Uterus (tissue), 3 donors: ENCODE measurements at regions not wholly inside any gene's neighbourhood (a gene's known extent, or its start where the extent isn't known, plus 50 kb on each side); places are given as distances from the start of the nearest gene placed in this dataset.

Experiments used
- DNase-seq, 2 donors: peaks; one replicate each; pipeline ENCODE4 v3.0.0-alpha.2; 2019 to 2020
- H3K27ac ChIP-seq, 2 donors: fragments of 200-600 bp; sonication (generic); 1 replicate in 1 of 2; 2 replicates in 1 of 2; pipeline ENCODE4 v1.5.1; 2016 to 2018
- H3K27me3 ChIP-seq, 2 donors: fragments of 200-600 bp; sonication (generic); one replicate each; pipeline ENCODE4 v1.5.1; 2018 to 2019; ENCODE audit warnings: control low read depth in 1 of 2
- H3K36me3 ChIP-seq, 2 donors: fragments of 200-600 bp; sonication (generic); one replicate each; pipeline ENCODE4 v1.5.1; 2019; ENCODE audit warnings: control low read depth in 1 of 2
- H3K4me1 ChIP-seq, 2 donors: fragments of 200-600 bp; sonication (generic); one replicate each; pipeline ENCODE4 v1.5.1; 2018 to 2019; ENCODE audit warnings: control low read depth in 1 of 2
- H3K4me3 ChIP-seq, 2 donors: fragments of 200-600 bp; sonication (generic); 1 replicate in 1 of 2; 2 replicates in 1 of 2; pipeline ENCODE4 v1.5.1; 2018 to 2019; ENCODE audit warnings: mild to moderate bottlenecking in 1 of 2
- H3K9me3 ChIP-seq, 2 donors: fragments of 200-600 bp; sonication (generic); one replicate each; pipeline ENCODE4 v1.5.1; 2019; ENCODE audit warnings: control low read depth in 1 of 2
- POLR2A ChIP-seq, 2 donors: fragments of 450-650 bp; IDR thresholded peaks; one replicate each; pipeline ENCODE4 v1.6.1; 2016; ENCODE audit warnings: antibody characterized with exemption in 2 of 2, mild to moderate bottlenecking in 1 of 2, moderate library complexity in 1 of 2
- intact Hi-C: fragments of 100-400 bp; cut with DNase I; formaldehyde crosslinking; loops from one replicate; pipeline ENCODE4 v1.15.1; 2023; ENCODE audit warnings: low total_unique reads
- TF ChIP-seq, protein P1 (sequence below), 4 experiments: fragments of 200-600 bp in 2 of 4; fragments of 450-650 bp in 2 of 4; sonication (generic) in 2 of 4; IDR thresholded peaks; one replicate each; pipeline ENCODE4 v1.5.1; 2016 to 2019; ENCODE audit warnings: antibody characterized with exemption in 4 of 4, mild to moderate bottlenecking in 2 of 4, moderate library complexity in 1 of 4
- donor health status: DM: yes; HTN: yes; CAD: no.

- no peaks in the 10 kb centered on the region for H3K27me3 ChIP-seq
- H3K36me3 ChIP-seq: no peaks in the 10 kb centered on the region
- H3K4me1 ChIP-seq: no peaks in the 10 kb centered on the region
- H3K9me3 ChIP-seq: no peaks in the 10 kb centered on the region
- DNase-seq: no peak
- no peak overlapping the region for H3K4me3 ChIP-seq
- no peak overlapping the region for H3K27ac ChIP-seq
- TF ChIP-seq, protein P1, sequence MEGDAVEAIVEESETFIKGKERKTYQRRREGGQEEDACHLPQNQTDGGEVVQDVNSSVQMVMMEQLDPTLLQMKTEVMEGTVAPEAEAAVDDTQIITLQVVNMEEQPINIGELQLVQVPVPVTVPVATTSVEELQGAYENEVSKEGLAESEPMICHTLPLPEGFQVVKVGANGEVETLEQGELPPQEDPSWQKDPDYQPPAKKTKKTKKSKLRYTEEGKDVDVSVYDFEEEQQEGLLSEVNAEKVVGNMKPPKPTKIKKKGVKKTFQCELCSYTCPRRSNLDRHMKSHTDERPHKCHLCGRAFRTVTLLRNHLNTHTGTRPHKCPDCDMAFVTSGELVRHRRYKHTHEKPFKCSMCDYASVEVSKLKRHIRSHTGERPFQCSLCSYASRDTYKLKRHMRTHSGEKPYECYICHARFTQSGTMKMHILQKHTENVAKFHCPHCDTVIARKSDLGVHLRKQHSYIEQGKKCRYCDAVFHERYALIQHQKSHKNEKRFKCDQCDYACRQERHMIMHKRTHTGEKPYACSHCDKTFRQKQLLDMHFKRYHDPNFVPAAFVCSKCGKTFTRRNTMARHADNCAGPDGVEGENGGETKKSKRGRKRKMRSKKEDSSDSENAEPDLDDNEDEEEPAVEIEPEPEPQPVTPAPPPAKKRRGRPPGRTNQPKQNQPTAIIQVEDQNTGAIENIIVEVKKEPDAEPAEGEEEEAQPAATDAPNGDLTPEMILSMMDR (IDR thresholded peaks at IDR 0.05): no peak
- intact Hi-C loops: no loop called here
These were observed 161.6 kb upstream of the NWD2 start for GRCh38 chr4:37082912-37083311.

GRCh38 chr4:37095925-37096324, 148.6 kb upstream of the NWD2 start:
- no peaks in the 10 kb centered on the region for H3K9me3 ChIP-seq
- no peaks in the 10 kb centered on the region for H3K27me3 ChIP-seq
- intact Hi-C loops: no loop called here

GRCh38 chr4:37101182-37101581, 143.4 kb upstream of the NWD2 start:
- H3K9me3 ChIP-seq: no peaks in the 10 kb centered on the region
- H3K27me3 ChIP-seq: no peaks in the 10 kb centered on the region
- intact Hi-C loops: no loop called here
- no peak overlapping the region for H3K4me3 ChIP-seq
- DNase-seq: no peak
- no peaks in the 10 kb centered on the region for H3K36me3 ChIP-seq
- H3K27ac ChIP-seq: no peak overlapping the region
- TF ChIP-seq POLR2A (IDR thresholded peaks at IDR 0.05): no peak
- TF ChIP-seq, protein P1 (IDR thresholded peaks at IDR 0.05): no peak
- H3K4me1 ChIP-seq: no peaks in the 10 kb centered on the region

More at GRCh38 chr4:37095925-37096324, 148.6 kb upstream of the NWD2 start:
- no peak overlapping the region for H3K4me3 ChIP-seq
- no peaks in the 10 kb centered on the region for H3K4me1 ChIP-seq
- TF ChIP-seq POLR2A (IDR thresholded peaks at IDR 0.05): no peak
- TF ChIP-seq, protein P1 (IDR thresholded peaks at IDR 0.05): no peak
- no peak for DNase-seq
- no peaks in the 10 kb centered on the region for H3K36me3 ChIP-seq
- no peak overlapping the region for H3K27ac ChIP-seq

DNA sequence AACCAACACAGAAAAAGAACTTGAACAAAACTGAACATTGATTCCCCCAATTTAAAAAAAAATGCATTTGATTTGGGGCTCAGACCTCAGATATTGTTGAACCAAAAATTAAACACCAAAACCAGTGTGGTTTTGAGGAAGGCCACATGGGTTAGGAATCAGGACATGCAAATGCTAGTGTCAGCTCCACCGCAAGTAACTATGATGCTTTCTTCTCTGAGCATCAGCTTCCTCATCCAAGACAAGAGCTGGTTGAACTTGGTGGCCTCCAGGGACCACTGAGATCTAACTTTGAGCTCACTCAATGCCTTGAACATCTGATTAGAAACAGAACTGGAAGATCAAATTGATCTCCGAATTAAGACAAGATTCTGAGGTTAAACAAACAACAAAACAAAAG, 142.9 kb upstream of the NWD2 start:
- DNase-seq: no peak
- Histone ChIP-seq H3K9me3 (no peaks in the 10 kb centered on the region), H3K4me3 (no peak overlapping the region), H3K27ac (no peak overlapping the region), H3K27me3 (no peaks in the 10 kb centered on the region), H3K36me3 (no peaks in the 10 kb centered on the region), H3K4me1 (no peaks in the 10 kb centered on the region)
- no peak for TF ChIP-seq POLR2A (IDR thresholded peaks at IDR 0.05)
- TF ChIP-seq, protein P1 (IDR thresholded peaks at IDR 0.05): no peak
- intact Hi-C loops: no loop called here

DNA sequence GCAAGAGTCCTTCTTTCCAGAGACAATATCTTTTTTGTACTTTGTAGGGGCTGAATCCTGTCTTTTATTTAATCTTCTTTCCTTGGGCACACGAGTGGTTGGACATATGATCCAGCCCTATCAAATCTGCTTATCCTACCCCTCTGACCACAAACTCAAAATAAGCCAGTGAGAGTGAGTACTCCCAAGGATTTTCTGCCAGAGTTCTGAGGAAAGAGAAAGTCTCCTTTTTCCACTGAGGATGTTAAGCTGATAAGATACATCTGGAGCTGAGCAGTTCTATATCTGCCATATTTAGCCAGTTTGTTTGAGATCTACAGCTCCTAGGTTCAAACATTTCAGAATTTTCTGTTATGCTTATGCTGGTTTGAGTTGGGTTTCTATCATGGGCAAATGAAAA, 134.8 kb upstream of the NWD2 start:
- H3K27ac ChIP-seq: no peak overlapping the region
- intact Hi-C loops: no loop called here
- H3K27me3 ChIP-seq: no peaks in the 10 kb centered on the region
- no peaks in the 10 kb centered on the region for H3K4me1 ChIP-seq
- no peaks in the 10 kb centered on the region for H3K36me3 ChIP-seq
- no peak for DNase-seq
- TF ChIP-seq, protein P1 (IDR thresholded peaks at IDR 0.05): no peak
- no peak for TF ChIP-seq POLR2A (IDR thresholded peaks at IDR 0.05)
- no peak overlapping the region for H3K4me3 ChIP-seq
- H3K9me3 ChIP-seq: no peaks in the 10 kb centered on the region
